Ascending aorta (tissue), 2 donors: ENCODE measurements at regions not wholly inside any gene's neighbourhood (a gene's known extent, or its start where the extent isn't known, plus 50 kb on each side); places are given as distances from the start of the nearest gene placed in this dataset.

Source experiments
- DNase-seq, 2 donors: peaks; one replicate each; pipeline ENCODE4 v3.0.0-alpha.2; 2019; ENCODE audit warnings: low spot score in 2 of 2
- H3K27ac ChIP-seq, 2 donors: fragments of 200-600 bp; sonication (generic); one replicate each; pipeline ENCODE4 v1.5.1; 2016 to 2017; ENCODE audit warnings: mild to moderate bottlenecking in 1 of 2
- H3K27me3 ChIP-seq: fragments of 200-600 bp; sonication (generic); one replicate; pipeline ENCODE4 v1.5.1; 2017
- H3K36me3 ChIP-seq, 2 donors: fragments of 200-600 bp; sonication (generic); one replicate each; pipeline ENCODE4 v1.5.1; 2016
- H3K4me1 ChIP-seq, 2 donors: fragments of 200-600 bp; sonication (generic); one replicate each; pipeline ENCODE4 v1.5.1; 2016 to 2017; ENCODE audit warnings: mild to moderate bottlenecking in 1 of 2
- H3K4me3 ChIP-seq, 2 donors: fragments of 200-600 bp; sonication (generic); one replicate each; pipeline ENCODE4 v1.5.1; 2016 to 2017; ENCODE audit warnings: mild to moderate bottlenecking in 1 of 2
- H3K9me3 ChIP-seq, 2 donors: fragments of 200-600 bp; sonication (generic); one replicate each; pipeline ENCODE4 v1.5.1; 2016
- CTCF ChIP-seq, 3 experiments: fragments of 200-600 bp in 2 of 3; fragments of 450-650 bp in 1 of 3; sonication (generic) in 2 of 3; IDR thresholded peaks; one replicate each; pipeline ENCODE4 v1.5.1; 2016 to 2019; ENCODE audit warnings: antibody characterized with exemption in 3 of 3, mild to moderate bottlenecking in 1 of 3, moderate library complexity in 1 of 3
- intact Hi-C: fragments of 100-400 bp; cut with DNase I; formaldehyde crosslinking; loops from one replicate; pipeline ENCODE4 v1.15.1; 2023

GRCh38 chr6:137968901-137969300, 101.8 kb downstream of the TNFAIP3 start:
- intact Hi-C loops, result no loop called here
- no peaks in the 10 kb centered on the region for H3K4me1 ChIP-seq
- DNase-seq, result no peak
- no peak overlapping the region for H3K27ac ChIP-seq
- H3K36me3 ChIP-seq, result no peaks in the 10 kb centered on the region
- no peak overlapping the region for H3K4me3 ChIP-seq
- H3K27me3 ChIP-seq, result no peaks in the 10 kb centered on the region
- no peaks in the 10 kb centered on the region for H3K9me3 ChIP-seq
- TF ChIP-seq CTCF (IDR thresholded peaks at IDR 0.05), result no peak

GRCh38 chr6:137969874-137970273, 102.8 kb downstream of the TNFAIP3 start:
- H3K27me3 ChIP-seq, result no peaks in the 10 kb centered on the region
- H3K4me3 ChIP-seq, result no peak overlapping the region
- H3K36me3 ChIP-seq, result no peaks in the 10 kb centered on the region
- no peak overlapping the region for H3K27ac ChIP-seq
- H3K4me1 ChIP-seq, result no peaks in the 10 kb centered on the region
- DNase-seq, result no peak
- intact Hi-C loops, result no loop called here
- TF ChIP-seq CTCF (IDR thresholded peaks at IDR 0.05), result no peak
- no peaks in the 10 kb centered on the region for H3K9me3 ChIP-seq

- no peak for TF ChIP-seq CTCF (IDR thresholded peaks at IDR 0.05)
- DNase-seq, result no peak
- H3K27ac ChIP-seq, result no peak overlapping the region
- no peak overlapping the region for H3K4me3 ChIP-seq
- H3K9me3 ChIP-seq, result no peaks in the 10 kb centered on the region
- H3K4me1 ChIP-seq, result no peaks in the 10 kb centered on the region
- intact Hi-C loops, result no loop called here
- no peaks in the 10 kb centered on the region for H3K36me3 ChIP-seq
- H3K27me3 ChIP-seq, result no peaks in the 10 kb centered on the region
These were observed 103.3 kb downstream of the TNFAIP3 start for GRCh38 chr6:137970368-137970767.

- TF ChIP-seq CTCF (IDR thresholded peaks at IDR 0.05), result no peak
- Histone ChIP-seq H3K27me3 (no peaks in the 10 kb centered on the region), H3K27ac (no peak overlapping the region), H3K36me3 (no peaks in the 10 kb centered on the region), H3K9me3 (no peaks in the 10 kb centered on the region), H3K4me1 (no peaks in the 10 kb centered on the region), H3K4me3 (no peak overlapping the region)
- intact Hi-C loops, result no loop called here
- no peak for DNase-seq
These were observed 106.1 kb downstream of the TNFAIP3 start for GRCh38 chr6:137973201-137973600.

GRCh38 chr6:137975188-137975940, 108.3 kb downstream of the TNFAIP3 start:
- Histone ChIP-seq H3K36me3 (no peaks in the 10 kb centered on the region), H3K4me3 (no peak overlapping the region), H3K9me3 (no peaks in the 10 kb centered on the region), H3K4me1 (no peaks in the 10 kb centered on the region), H3K27ac (no peak overlapping the region), H3K27me3 (no peaks in the 10 kb centered on the region)
- peak in 2 of 3 experiments; percentile 20 to 42 for TF ChIP-seq CTCF (IDR thresholded peaks at IDR 0.05)
- intact Hi-C loops, result no loop called here
- no peak for DNase-seq

- intact Hi-C loops, result no loop called here
- DNase-seq, result no peak
- no peak overlapping the region for H3K27ac ChIP-seq
- H3K9me3 ChIP-seq, result no peaks in the 10 kb centered on the region
- H3K27me3 ChIP-seq, result no peaks in the 10 kb centered on the region
- no peaks in the 10 kb centered on the region for H3K4me1 ChIP-seq
- H3K4me3 ChIP-seq, result no peak overlapping the region
- TF ChIP-seq CTCF (IDR thresholded peaks at IDR 0.05), result no peak
- no peaks in the 10 kb centered on the region for H3K36me3 ChIP-seq
These were observed 109.4 kb downstream of the TNFAIP3 start for GRCh38 chr6:137976430-137976829.
